OCI-LY7 (cell line): ENCODE measurements at regions not wholly inside any gene's neighbourhood (a gene's known extent, or its start where the extent isn't known, plus 50 kb on each side); places are given as distances from the start of the nearest gene placed in this dataset.

Experiments
- BruUV-seq: library from RNA; stranded (reverse); fragments of 400-500 nt; replicated peaks from 2 replicates; lab custom pipeline; 2021; lab: Mats Ljungman, UMichigan
- CTCF ChIA-PET: fragments of 300-600 bp; sonication (Branson Sonifier 250); formaldehyde crosslinking; loops from one replicate; lab custom pipeline; 2022; ENCODE audit warnings: antibody characterized with exemption; ENCODE audit not compliant: unreplicated experiment; lab: Charles Lee
- POLR2A ChIA-PET: fragments of 300-600 bp; sonication (Branson Sonifier 250); formaldehyde crosslinking; loops from one replicate; lab custom pipeline; 2022; ENCODE audit warnings: antibody characterized with exemption; lab: Charles Lee
- DNase-seq: peaks from one replicate; pipeline ENCODE4 v3.0.0-alpha.2; 2015; ENCODE audit warnings: low spot score
- H2AFZ ChIP-seq: fragments of 200-600 bp; sonication (generic), shearing (Covaris generic); 2 replicates; pipeline ENCODE4 v1.6.1; 2014; ENCODE audit warnings: mild to moderate bottlenecking, antibody characterized with exemption, low read length, moderate library complexity
- H3K27ac ChIP-seq: fragments of 200-600 bp; sonication (generic); 2 replicates; pipeline ENCODE4 v1.5.1; 2014; ENCODE audit warnings: mixed run types, low read depth, mild to moderate bottlenecking, moderate library complexity, low read length, inconsistent platforms; ENCODE audit not compliant: poor library complexity, severe bottlenecking
- H3K36me3 ChIP-seq: fragments of 200-600 bp; sonication (generic); 2 replicates; pipeline ENCODE4 v1.6.1; 2014; ENCODE audit warnings: mild to moderate bottlenecking, antibody characterized with exemption, low read length, moderate library complexity, mixed read lengths; ENCODE audit not compliant: insufficient read depth
- H3K4me1 ChIP-seq: fragments of 200-600 bp; sonication (generic); 2 replicates; pipeline ENCODE4 v1.5.1; 2014; ENCODE audit warnings: mild to moderate bottlenecking, low read length; ENCODE audit not compliant: insufficient read depth, poor library complexity, severe bottlenecking
- H3K4me2 ChIP-seq: fragments of 200-600 bp; sonication (generic); 2 replicates; pipeline ENCODE4 v1.6.1; 2014; ENCODE audit warnings: mild to moderate bottlenecking, low read length
- H3K4me3 ChIP-seq: fragments of 200-600 bp; sonication (generic); 2 replicates; pipeline ENCODE4 v1.5.1; 2014; ENCODE audit warnings: mild to moderate bottlenecking, low read depth, low read length; ENCODE audit not compliant: poor library complexity, severe bottlenecking
- H3K79me2 ChIP-seq: fragments of 200-600 bp; sonication (generic); 2 replicates; pipeline ENCODE4 v1.6.1; 2016; ENCODE audit warnings: low read depth, mild to moderate bottlenecking, low read length, moderate library complexity, mixed read lengths; ENCODE audit not compliant: insufficient read depth
- H3K9me2 ChIP-seq: fragments of 200-600 bp; sonication (generic); 2 replicates; pipeline ENCODE4 v1.6.1; 2016; ENCODE audit warnings: mild to moderate bottlenecking, low read length, mixed read lengths; ENCODE audit not compliant: insufficient read depth
- H3K9me3 ChIP-seq: fragments of 200-600 bp; sonication (generic); 2 replicates; pipeline ENCODE4 v1.6.1; 2014; ENCODE audit warnings: mild to moderate bottlenecking, mixed run types, low read length, mixed read lengths
- H4K20me1 ChIP-seq: fragments of 200-600 bp; sonication (generic); 2 replicates; pipeline ENCODE4 v1.6.1; 2014; ENCODE audit warnings: mild to moderate bottlenecking, antibody characterized with exemption, low read length, moderate library complexity, mixed read lengths; ENCODE audit not compliant: insufficient read depth
- CTCF ChIP-seq: fragments of 200-600 bp; sonication (generic); conservative IDR thresholded peaks from 2 replicates; pipeline ENCODE4 v1.5.1; 2014; ENCODE audit warnings: mild to moderate bottlenecking, antibody characterized with exemption, low read length, moderate library complexity, mixed read lengths
- EZH2phosphoT487 ChIP-seq: fragments of 200-600 bp; sonication (generic); IDR thresholded peaks from 2 replicates; pipeline ENCODE4 v1.6.1; 2018; ENCODE audit warnings: low read depth, borderline replicate concordance, mild to moderate bottlenecking, mixed run types, antibody characterized with exemption, low read length, moderate library complexity, mixed read lengths
- intact Hi-C: fragments of 100-400 bp; cut with micrococcal nuclease; formaldehyde crosslinking; loops from one replicate; pipeline ENCODE4 v1.10.0; 2022; ENCODE audit not compliant: unreplicated experiment

GRCh38 chr10:43965033-43965917 is 316.6 kb upstream of the ZNF32 start:
- Histone ChIP-seq H3K4me2 (peak overlapping the region; percentile 57), H3K9me3 (no peaks in the 10 kb centered on the region), H3K9me2 (no peaks in the 10 kb centered on the region), H2AFZ (no peak overlapping the region), H3K36me3 (no peaks in the 10 kb centered on the region), H3K4me3 (peak overlapping the region; percentile 20), H4K20me1 (no peaks in the 10 kb centered on the region), H3K4me1 (peaks cover 28% of the 10 kb centered on the region), H3K27ac (no peak overlapping the region), H3K79me2 (no peaks in the 10 kb centered on the region)
- no TSS peak for BruUV-seq
- peak; percentile 67 for DNase-seq
- TF ChIP-seq EZH2phosphoT487 (no peak), CTCF (no peak)
- ChIA-PET POLR2A (interaction anchor here (0.6 to 2.2 kb wide), 7 partner anchors 23 to 45 kb away, joined by 3 to 6 read pairs (median 3); no protein-coding TSS in a partner anchor), CTCF (no interaction called here)
- intact Hi-C loops: loop anchor here (1.0 kb wide), 2 partner anchors 26 to 46 kb away; no protein-coding TSS in a partner anchor

- Histone ChIP-seq H3K4me1 (peaks cover 28% of the 10 kb centered on the region), H3K4me2 (peak overlapping the region; percentile 57; the same call in 1 of the 2 replicates), H3K4me3 (no peak overlapping the region), H3K9me3 (no peaks in the 10 kb centered on the region), H3K79me2 (no peaks in the 10 kb centered on the region), H2AFZ (no peak overlapping the region), H3K9me2 (no peaks in the 10 kb centered on the region), H3K36me3 (no peaks in the 10 kb centered on the region), H3K27ac (no peak overlapping the region), H4K20me1 (no peaks in the 10 kb centered on the region)
- intact Hi-C loops: no loop called here
- CTCF ChIA-PET: no interaction called here
- DNase-seq: no peak
- BruUV-seq: no TSS peak
- no peak for TF ChIP-seq CTCF
- no peak for TF ChIP-seq EZH2phosphoT487
- POLR2A ChIA-PET: interaction anchor here (1.0 to 1.5 kb wide), 4 partner anchors 10 to 25 kb away, joined by 3 to 4 read pairs (median 4); no protein-coding TSS in a partner anchor
Measured at GRCh38 chr10:43964486-43964885, 315.8 kb upstream of the ZNF32 start.
